AG04449 (cell line): ENCODE measurements at regions not wholly inside any gene's neighbourhood (a gene's known extent, or its start where the extent isn't known, plus 50 kb on each side); places are given as distances from the start of the nearest gene placed in this dataset.

Experiments used
- CTCF ChIA-PET: fragments of 350-600 bp; formaldehyde crosslinking; extraction: SDS; loops from one replicate; lab custom pipeline; 2021; ENCODE audit warnings: antibody characterized with exemption; lab: Yijun Ruan, JAX
- POLR2A ChIA-PET: fragments of 400-600, 350-600 bp; formaldehyde crosslinking; extraction: SDS; loops from one replicate; lab custom pipeline; 2020; ENCODE audit warnings: antibody characterized with exemption, inconsistent platforms; lab: Yijun Ruan, JAX
- DNase-seq: peaks from one replicate; pipeline ENCODE4 v3.0.0-alpha.2; 2010; ENCODE audit warnings: low read depth, low spot score
- H3K4me3 ChIP-seq: 2 replicates; pipeline ENCODE4 v1.5.1; 2011; ENCODE audit warnings: low read depth, mild to moderate bottlenecking, control low read depth, low read length
- TF ChIP-seq, protein P1 (sequence below): IDR thresholded peaks from one replicate; pipeline ENCODE4 v1.5.1; 2011; ENCODE audit warnings: mild to moderate bottlenecking, moderate library complexity, low read length, control low read depth, inconsistent platforms; ENCODE audit not compliant: insufficient read depth; ENCODE audit errors: missing control alignments

DNA sequence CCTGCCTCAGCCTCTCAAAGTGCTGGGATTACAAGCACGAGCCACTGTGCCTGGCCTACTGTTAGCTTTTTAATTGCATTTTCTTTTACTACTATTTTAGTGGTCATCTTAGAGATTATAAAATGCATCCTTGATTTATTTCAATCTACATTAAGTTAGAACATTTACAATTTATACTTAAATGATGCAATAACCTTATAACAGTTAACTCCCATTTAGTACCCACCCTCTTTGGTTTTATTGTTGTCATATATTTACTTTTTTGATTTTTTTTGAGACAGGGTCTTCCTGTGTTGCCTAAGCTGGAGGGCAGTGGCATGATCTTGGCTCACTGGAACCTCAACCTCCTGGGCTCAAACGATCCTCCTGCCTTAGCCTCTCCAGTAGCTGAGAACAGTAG is 77.3 kb downstream of the PPCDC start:
- CTCF ChIA-PET = interaction anchor here (0.7 kb wide), 1 partner anchor 71 kb away, joined by 3 read pairs; no protein-coding TSS in a partner anchor
- no peak overlapping the region for H3K4me3 ChIP-seq
- DNase-seq = no peak
- POLR2A ChIA-PET = no interaction called here
- TF ChIP-seq, protein P1, sequence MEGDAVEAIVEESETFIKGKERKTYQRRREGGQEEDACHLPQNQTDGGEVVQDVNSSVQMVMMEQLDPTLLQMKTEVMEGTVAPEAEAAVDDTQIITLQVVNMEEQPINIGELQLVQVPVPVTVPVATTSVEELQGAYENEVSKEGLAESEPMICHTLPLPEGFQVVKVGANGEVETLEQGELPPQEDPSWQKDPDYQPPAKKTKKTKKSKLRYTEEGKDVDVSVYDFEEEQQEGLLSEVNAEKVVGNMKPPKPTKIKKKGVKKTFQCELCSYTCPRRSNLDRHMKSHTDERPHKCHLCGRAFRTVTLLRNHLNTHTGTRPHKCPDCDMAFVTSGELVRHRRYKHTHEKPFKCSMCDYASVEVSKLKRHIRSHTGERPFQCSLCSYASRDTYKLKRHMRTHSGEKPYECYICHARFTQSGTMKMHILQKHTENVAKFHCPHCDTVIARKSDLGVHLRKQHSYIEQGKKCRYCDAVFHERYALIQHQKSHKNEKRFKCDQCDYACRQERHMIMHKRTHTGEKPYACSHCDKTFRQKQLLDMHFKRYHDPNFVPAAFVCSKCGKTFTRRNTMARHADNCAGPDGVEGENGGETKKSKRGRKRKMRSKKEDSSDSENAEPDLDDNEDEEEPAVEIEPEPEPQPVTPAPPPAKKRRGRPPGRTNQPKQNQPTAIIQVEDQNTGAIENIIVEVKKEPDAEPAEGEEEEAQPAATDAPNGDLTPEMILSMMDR = no peak

- ChIA-PET CTCF (no interaction called here), POLR2A (no interaction called here)
- no peak overlapping the region for H3K4me3 ChIP-seq
- DNase-seq = peak; percentile 29
- TF ChIP-seq, protein P1 = no peak
Measured at GRCh38 chr15:75104804-75105557, 81.6 kb downstream of the PPCDC start.

DNA sequence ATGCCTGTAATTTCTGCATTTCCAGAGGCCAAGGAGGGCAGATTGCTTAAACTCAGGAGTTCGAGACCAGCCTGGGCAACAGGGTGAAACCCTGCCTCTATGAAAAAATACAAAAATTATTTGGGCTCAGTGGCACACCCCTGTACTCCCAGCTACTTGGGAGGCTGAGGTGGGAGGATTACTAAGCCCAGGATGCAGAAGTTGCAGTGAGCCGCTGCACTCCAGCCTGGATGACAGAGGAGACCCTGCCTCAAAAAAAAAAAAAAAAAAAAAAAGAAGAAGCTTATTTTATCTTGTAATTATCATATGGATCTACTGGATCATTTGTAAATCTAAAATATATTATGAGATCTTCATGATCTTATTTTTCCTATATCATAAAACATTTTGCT is 84.1 kb downstream of the PPCDC start:
- ChIA-PET POLR2A (no interaction called here), CTCF (interaction anchor here (0.7 kb wide), 1 partner anchor 97 kb away, joined by 3 read pairs; no protein-coding TSS in a partner anchor)
- no peak overlapping the region for H3K4me3 ChIP-seq
- TF ChIP-seq, protein P1 = no peak
- no peak for DNase-seq

DNA sequence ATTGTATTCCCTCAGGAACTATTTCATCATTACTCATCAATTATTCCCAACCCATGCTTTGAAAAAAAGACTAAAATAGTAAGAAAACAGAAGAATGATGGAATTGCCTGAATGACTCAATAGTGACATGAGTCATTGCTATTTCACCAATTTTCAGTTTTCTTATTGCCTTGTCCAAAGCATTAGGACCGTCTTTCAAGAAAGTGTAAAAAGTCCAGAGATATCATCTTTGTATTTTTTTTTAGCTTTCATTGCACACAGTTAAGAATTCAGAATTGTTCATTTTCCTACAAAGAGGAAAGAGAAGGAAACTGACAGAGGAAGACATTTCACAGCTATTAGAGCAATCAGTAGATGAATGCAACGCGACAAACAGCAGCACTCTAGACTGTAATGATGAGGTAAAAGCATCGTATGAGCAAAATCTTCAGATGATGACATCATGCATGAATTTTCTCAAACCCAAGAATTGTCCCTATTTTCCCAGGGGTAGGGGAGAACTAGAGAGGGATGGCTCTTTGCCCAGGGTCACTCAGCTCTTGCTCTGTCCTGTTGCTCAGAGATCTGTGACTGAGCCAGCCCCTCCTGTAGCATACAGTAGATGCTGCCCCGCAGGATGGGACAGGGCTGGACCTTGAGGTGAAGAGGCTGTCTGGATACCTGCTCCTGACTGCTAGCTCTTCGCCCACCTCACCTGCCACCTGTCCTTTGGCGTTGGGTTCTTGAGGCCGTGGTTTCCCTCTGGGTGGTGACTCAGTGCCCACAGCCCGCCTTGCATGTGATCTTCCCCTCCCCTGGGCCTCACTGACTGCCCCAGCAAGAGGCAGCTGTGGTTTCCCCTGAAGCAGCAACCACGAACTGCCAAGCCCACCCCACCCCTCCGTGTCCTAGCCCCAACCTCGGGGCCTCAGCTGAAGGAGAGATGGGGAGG is 84.8 kb downstream of the PPCDC start:
- ChIA-PET CTCF (interaction anchor here (0.6 to 0.7 kb wide), 2 partner anchors 64 to 96 kb away, joined by 3 read pairs; no protein-coding TSS in a partner anchor), POLR2A (interaction anchor here (0.5 to 0.7 kb wide), 2 partner anchors 94 to 1817 kb away, joined by 3 to 5 read pairs; partner anchors contain the start of gene C15orf39)

GRCh38 chr15:75109021-75109735 is 85.8 kb downstream of the PPCDC start:
- no peak for DNase-seq
- TF ChIP-seq, protein P1 = no peak
- ChIA-PET POLR2A (interaction anchor here (0.5 to 0.7 kb wide), 2 partner anchors 93 to 1816 kb away, joined by 3 to 5 read pairs; partner anchors contain the start of gene C15orf39), CTCF (interaction anchor here (0.8 kb wide), 1 partner anchor 340 kb away, joined by 3 read pairs; no protein-coding TSS in a partner anchor)
- no peak overlapping the region for H3K4me3 ChIP-seq

More for the DNA sequence above, 84.8 kb downstream of the PPCDC start:
- no peak overlapping the region for H3K4me3 ChIP-seq
- peak; percentile 63 for DNase-seq
- TF ChIP-seq, protein P1 = no peak
